ENCODE measurements at regions not wholly inside any gene's neighbourhood (a gene's known extent, or its start where the extent isn't known, plus 50 kb on each side); places are given as distances from the start of the nearest gene placed in this dataset.

GRCh38 chr1:30609336-30609998 is 113.9 kb downstream of the MATN1 start:
- TF ChIP-seq POLR2A (IDR thresholded peaks at IDR 0.05; ENCODE audit: low read depth, low read length), result no peak
- FAIRE-seq, result no peak
- DNase-seq (ENCODE audit: insufficient read length, low spot score), result no peak

GRCh38 chr1:30607723-30608122 is 115.7 kb downstream of the MATN1 start:
- no peak for FAIRE-seq
- TF ChIP-seq POLR2A (IDR thresholded peaks at IDR 0.05; ENCODE audit: low read depth, low read length), result no peak
- no peak for DNase-seq (ENCODE audit: insufficient read length, low spot score)

GRCh38 chr1:30606166-30606565 is 117.2 kb downstream of the MATN1 start:
- no peak for FAIRE-seq
- DNase-seq (ENCODE audit: insufficient read length, low spot score), result no peak
- TF ChIP-seq POLR2A (IDR thresholded peaks at IDR 0.05; ENCODE audit: low read depth, low read length), result no peak

- DNase-seq (ENCODE audit: insufficient read length, low spot score) (no peak), FAIRE-seq (no peak)
- no peak for TF ChIP-seq POLR2A (IDR thresholded peaks at IDR 0.05; ENCODE audit: low read depth, low read length)
Measured at GRCh38 chr1:30605441-30605920, 117.9 kb downstream of the MATN1 start.

- DNase-seq (ENCODE audit: insufficient read length, low spot score), result no peak
- FAIRE-seq, result no peak
- no peak for TF ChIP-seq POLR2A (IDR thresholded peaks at IDR 0.05; ENCODE audit: low read depth, low read length)
Measured at GRCh38 chr1:30604801-30605440, 118.5 kb downstream of the MATN1 start.

GRCh38 chr1:30603081-30603858 is 120.1 kb downstream of the MATN1 start:
- FAIRE-seq, result no peak
- no peak for TF ChIP-seq POLR2A (IDR thresholded peaks at IDR 0.05; ENCODE audit: low read depth, low read length)
- DNase-seq (ENCODE audit: insufficient read length, low spot score), result no peak

GRCh38 chr1:30601316-30602085 is 121.9 kb downstream of the MATN1 start:
- DNase-seq (ENCODE audit: insufficient read length, low spot score) (no peak), FAIRE-seq (no peak)
- no peak for TF ChIP-seq POLR2A (IDR thresholded peaks at IDR 0.05; ENCODE audit: low read depth, low read length)

- DNase-seq (ENCODE audit: insufficient read length, low spot score) (no peak), FAIRE-seq (no peak)
- no peak for TF ChIP-seq POLR2A (IDR thresholded peaks at IDR 0.05; ENCODE audit: low read depth, low read length)
Measured at GRCh38 chr1:30600706-30601105, 122.7 kb downstream of the MATN1 start.

GRCh38 chr1:30600258-30600657 is 123.1 kb downstream of the MATN1 start:
- DNase-seq (ENCODE audit: insufficient read length, low spot score) (no peak), FAIRE-seq (no peak)
- TF ChIP-seq POLR2A (IDR thresholded peaks at IDR 0.05; ENCODE audit: low read depth, low read length), result no peak

GRCh38 chr1:30599721-30600120 is 123.7 kb downstream of the MATN1 start:
- no peak for TF ChIP-seq POLR2A (IDR thresholded peaks at IDR 0.05; ENCODE audit: low read depth, low read length)
- FAIRE-seq, result no peak
- no peak for DNase-seq (ENCODE audit: insufficient read length, low spot score)

GRCh38 chr1:30598571-30599114 is 124.7 kb downstream of the MATN1 start:
- no peak for TF ChIP-seq POLR2A (IDR thresholded peaks at IDR 0.05; ENCODE audit: low read depth, low read length)
- DNase-seq (ENCODE audit: insufficient read length, low spot score) (no peak), FAIRE-seq (no peak)

- no peak for TF ChIP-seq POLR2A (IDR thresholded peaks at IDR 0.05; ENCODE audit: low read depth, low read length)
- FAIRE-seq, result no peak
- no peak for DNase-seq (ENCODE audit: insufficient read length, low spot score)
Measured at GRCh38 chr1:30597711-30598110, 125.7 kb downstream of the MATN1 start.

- DNase-seq (ENCODE audit: insufficient read length, low spot score) (no peak), FAIRE-seq (no peak)
- TF ChIP-seq POLR2A (IDR thresholded peaks at IDR 0.05; ENCODE audit: low read depth, low read length), result no peak
Measured at GRCh38 chr1:30596891-30597290, 126.5 kb downstream of the MATN1 start.

All from H54 (cell line).